ENCODE measurements at regions not wholly inside any gene's neighbourhood (a gene's known extent, or its start where the extent isn't known, plus 50 kb on each side); places are given as distances from the start of the nearest gene placed in this dataset.

DNA sequence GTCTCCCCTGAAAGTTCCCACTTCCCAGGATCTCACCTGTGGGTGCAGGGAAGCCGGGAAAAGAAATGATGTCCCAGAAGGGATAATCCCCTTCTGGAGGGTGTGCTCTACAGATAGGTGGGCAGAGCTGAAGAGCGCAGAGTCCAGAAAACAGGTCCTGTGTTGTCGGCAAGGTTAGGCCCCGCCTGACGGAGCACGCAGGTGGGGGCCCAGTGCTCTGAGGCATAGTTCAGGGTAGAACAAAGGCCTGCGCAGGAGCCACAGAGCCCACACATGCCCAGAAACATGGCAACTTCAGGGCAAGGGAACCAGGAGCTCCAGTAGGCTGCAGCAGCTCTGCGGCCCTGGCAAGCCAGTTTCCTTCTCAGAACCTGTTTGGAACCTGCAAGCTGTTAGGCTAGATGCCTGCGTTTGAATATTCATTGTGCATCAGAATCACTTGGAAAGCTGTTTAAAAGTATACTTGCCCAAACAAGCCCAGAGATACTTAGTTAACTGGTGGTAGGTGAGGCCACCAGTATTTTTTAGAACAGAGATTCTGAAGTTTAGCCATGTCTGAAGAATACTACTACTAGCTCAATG is 386.6 kb downstream of the BUD13 start:
- TF ChIP-seq, protein P1, sequence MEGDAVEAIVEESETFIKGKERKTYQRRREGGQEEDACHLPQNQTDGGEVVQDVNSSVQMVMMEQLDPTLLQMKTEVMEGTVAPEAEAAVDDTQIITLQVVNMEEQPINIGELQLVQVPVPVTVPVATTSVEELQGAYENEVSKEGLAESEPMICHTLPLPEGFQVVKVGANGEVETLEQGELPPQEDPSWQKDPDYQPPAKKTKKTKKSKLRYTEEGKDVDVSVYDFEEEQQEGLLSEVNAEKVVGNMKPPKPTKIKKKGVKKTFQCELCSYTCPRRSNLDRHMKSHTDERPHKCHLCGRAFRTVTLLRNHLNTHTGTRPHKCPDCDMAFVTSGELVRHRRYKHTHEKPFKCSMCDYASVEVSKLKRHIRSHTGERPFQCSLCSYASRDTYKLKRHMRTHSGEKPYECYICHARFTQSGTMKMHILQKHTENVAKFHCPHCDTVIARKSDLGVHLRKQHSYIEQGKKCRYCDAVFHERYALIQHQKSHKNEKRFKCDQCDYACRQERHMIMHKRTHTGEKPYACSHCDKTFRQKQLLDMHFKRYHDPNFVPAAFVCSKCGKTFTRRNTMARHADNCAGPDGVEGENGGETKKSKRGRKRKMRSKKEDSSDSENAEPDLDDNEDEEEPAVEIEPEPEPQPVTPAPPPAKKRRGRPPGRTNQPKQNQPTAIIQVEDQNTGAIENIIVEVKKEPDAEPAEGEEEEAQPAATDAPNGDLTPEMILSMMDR (IDR thresholded peaks at IDR 0.05) = no peak
- TF ChIP-seq SIN3A (IDR thresholded peaks at IDR 0.05; ENCODE audit: borderline replicate concordance, insufficient read depth, low read depth, low read length) = no peak
- TF ChIP-seq, protein P2, sequence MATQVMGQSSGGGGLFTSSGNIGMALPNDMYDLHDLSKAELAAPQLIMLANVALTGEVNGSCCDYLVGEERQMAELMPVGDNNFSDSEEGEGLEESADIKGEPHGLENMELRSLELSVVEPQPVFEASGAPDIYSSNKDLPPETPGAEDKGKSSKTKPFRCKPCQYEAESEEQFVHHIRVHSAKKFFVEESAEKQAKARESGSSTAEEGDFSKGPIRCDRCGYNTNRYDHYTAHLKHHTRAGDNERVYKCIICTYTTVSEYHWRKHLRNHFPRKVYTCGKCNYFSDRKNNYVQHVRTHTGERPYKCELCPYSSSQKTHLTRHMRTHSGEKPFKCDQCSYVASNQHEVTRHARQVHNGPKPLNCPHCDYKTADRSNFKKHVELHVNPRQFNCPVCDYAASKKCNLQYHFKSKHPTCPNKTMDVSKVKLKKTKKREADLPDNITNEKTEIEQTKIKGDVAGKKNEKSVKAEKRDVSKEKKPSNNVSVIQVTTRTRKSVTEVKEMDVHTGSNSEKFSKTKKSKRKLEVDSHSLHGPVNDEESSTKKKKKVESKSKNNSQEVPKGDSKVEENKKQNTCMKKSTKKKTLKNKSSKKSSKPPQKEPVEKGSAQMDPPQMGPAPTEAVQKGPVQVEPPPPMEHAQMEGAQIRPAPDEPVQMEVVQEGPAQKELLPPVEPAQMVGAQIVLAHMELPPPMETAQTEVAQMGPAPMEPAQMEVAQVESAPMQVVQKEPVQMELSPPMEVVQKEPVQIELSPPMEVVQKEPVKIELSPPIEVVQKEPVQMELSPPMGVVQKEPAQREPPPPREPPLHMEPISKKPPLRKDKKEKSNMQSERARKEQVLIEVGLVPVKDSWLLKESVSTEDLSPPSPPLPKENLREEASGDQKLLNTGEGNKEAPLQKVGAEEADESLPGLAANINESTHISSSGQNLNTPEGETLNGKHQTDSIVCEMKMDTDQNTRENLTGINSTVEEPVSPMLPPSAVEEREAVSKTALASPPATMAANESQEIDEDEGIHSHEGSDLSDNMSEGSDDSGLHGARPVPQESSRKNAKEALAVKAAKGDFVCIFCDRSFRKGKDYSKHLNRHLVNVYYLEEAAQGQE (IDR thresholded peaks at IDR 0.05; ENCODE audit: insufficient read depth in 1 of 2, low read depth in 2 of 2, low read length in 1 of 2) = no peak
